SH-SY5Y (cell line): ENCODE measurements at regions not wholly inside any gene's neighbourhood (a gene's known extent, or its start where the extent isn't known, plus 50 kb on each side); places are given as distances from the start of the nearest gene placed in this dataset.

Experiments
- GATA2 ChIP-seq: IDR thresholded peaks from 2 replicates; pipeline ENCODE4 v1.6.1; 2011; ENCODE audit warnings: mild to moderate bottlenecking, low read depth, low read length
- GATA3 ChIP-seq: IDR thresholded peaks from 2 replicates; pipeline ENCODE4 v1.6.1; 2011; ENCODE audit warnings: low read depth, mild to moderate bottlenecking, low read length, moderate library complexity

DNA sequence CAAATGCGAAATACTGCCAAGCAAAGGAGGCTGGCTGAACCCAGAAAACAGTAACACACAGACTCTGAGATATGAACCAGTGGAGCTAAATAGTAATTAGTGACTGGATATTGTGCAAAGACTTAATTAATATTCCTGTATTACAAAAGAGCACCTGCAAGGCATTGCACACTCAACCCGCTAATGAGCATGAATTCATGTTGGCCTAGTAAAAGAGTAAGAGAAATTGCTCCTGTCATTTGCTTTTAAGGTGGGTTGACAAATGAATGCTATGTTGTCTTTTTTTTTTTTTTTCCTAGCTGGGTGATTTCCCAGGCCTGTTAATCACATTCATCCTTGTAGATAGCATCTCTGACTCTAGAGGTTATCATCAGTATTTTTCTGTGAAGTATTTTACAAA is 87.0 kb upstream of the CERS6 start:
- TF ChIP-seq GATA3 (0 out of 2 replicates have a peak, but pooled peaks have one; percentile 33), GATA2 (0 out of 2 replicates have a peak, but pooled peaks have one; percentile 8)
